GM21528 (cell line): ENCODE measurements at regions not wholly inside any gene's neighbourhood (a gene's known extent, or its start where the extent isn't known, plus 50 kb on each side); places are given as distances from the start of the nearest gene placed in this dataset.

Source experiments
- ATAC-seq: cut with Tn5 transposase; IDR thresholded peaks from one replicate; pipeline ENCODE4 v1.9.1; 2021; ENCODE audit warnings: mild to moderate bottlenecking, moderate library complexity; ENCODE audit not compliant: unreplicated experiment, low FRiP score

- ATAC-seq = no peak
Observed at GRCh38 chr6:40973304-40973703, 65.7 kb downstream of the UNC5CL start.

DNA sequence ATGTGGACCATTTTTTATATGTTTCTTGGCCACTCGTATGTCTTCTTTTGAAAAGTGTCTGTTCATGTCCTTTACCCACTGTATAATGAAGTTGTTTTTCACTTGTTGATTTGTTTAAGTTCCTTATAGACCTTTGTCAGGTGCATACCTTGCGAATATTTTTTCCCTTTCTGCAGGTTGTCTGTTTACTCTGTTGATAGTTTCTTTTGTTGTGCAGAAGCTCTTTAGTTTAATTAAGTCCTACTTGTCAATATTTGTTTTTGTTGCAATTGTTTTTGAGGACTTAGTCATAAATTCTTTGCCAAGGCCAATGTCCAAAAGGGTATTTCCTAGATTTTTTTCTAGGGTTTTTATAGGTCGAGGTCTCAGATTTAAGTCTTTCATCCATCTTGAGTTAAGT is 66.2 kb downstream of the UNC5CL start:
- ATAC-seq = no peak

GRCh38 chr6:40972190-40972589 is 66.8 kb downstream of the UNC5CL start:
- ATAC-seq = no peak

DNA sequence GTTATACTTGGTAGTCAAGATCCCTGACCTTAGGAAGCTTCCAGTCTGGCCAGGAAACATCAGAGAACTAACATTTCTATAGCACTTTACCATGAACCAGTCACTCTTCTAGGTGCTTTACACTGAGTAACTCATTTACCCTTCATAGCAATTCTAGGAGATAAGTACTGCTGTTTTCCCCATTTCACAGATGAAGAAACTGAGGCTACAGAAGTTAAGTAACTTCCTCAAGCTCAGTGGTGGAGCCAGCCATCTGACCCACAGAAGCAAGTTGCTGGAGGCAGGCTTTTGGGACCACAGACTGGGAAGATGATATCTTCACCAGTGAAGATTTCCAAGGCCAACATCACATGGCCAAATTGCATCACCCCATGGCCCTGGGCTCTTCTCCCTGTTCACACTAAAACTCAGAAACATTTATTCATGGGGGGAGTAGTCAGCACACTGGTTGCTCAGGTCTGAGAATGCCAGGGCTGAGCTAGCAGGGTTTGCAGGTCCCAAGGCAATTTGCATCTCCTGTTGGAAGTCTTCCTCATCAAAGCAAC is 70.3 kb downstream of the UNC5CL start:
- no peak for ATAC-seq

DNA sequence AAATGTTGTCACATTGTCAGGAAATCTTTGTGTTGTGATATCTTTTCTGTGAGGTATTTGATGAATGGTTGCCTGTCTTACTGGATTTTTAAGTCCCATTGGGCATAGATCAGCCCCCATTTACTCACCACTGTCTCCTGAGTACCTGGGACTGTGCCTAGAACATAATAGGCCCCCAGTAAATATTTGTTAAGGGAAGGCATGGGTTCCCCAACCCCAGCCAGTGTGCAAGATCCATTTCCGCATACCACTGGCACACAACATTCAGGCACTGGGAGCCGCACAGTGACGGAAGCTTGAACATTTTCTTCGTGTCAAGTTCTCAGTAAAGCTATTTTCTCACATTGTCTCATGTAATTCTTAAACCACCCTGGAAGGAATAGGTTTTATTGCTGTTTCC is 72.2 kb downstream of the UNC5CL start:
- no peak for ATAC-seq

DNA sequence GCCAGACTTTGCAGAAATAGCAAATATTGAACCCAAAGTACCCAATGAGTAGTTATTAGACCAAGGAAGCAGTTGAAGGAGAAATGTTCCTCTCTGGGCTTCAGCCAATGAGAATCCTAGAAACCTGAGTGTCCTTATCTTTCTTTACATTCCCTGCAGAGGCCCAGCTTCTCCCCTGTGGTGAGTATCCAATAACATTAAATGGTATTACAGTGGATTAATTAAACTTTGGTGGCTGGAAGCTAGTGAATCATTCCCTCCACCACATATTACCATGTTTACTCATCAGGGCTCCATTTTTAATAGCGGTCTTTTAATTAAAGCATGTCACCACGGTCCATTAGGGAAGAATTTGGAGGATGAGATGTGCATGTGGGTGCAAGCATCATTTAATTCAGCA is 74.0 kb downstream of the UNC5CL start:
- no peak for ATAC-seq

DNA sequence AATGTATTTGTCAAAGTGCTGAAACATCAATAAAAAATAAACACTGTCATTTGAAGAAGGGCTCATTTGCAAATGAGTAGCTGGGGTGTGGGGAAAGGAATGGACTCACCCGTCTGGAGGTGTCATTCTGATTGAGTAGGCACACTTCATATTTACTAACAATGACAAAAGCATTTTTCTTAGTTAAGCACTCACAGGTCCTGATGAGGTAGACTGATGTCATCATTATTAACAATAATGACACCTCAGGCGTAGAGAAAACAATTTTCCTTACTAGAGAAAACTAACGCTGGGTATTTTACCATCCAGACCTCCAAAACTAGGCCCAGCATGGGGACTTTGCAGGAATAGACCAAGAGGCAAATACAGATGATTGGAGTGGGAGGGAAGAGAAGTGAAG is 76.0 kb downstream of the UNC5CL start:
- no peak for ATAC-seq

DNA sequence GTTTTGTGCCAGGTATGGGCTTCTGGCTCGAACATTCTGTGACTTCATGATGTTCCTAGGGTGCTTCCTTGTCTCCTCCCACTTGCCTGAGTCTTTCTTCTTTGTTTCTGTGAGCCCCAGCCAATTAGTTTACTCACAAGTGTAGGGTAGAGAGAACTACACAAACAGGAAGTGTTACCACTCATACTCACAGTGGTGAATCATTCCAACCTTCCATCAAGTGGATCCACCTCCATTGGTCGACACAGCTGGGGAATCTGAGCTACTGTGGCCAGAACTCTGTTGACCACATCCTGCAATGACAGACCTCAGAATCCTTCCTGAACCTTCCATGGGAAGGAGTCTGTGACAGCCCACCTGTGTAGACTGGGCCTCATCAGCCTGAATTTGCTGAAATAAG is 76.8 kb downstream of the UNC5CL start:
- ATAC-seq = no peak

DNA sequence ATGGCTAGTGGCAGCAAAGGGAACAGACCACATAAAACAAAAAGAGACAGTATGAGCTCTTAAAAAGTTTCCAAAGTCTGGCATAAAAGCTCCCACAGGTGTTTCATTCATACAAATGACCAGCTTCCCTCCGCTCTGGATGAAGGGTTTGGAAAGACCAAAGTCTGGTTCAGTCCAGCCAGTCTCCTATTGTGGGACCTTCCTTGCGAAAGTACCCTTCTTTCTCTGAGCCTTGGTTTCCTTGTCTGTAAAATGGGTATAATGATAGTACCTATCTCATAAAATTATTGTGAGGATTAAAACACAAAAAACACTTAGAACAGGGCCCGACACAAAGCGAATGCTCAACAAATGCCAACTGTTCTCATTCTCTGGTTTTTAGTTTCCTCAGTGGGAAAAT is 77.2 kb downstream of the UNC5CL start:
- ATAC-seq = no peak

DNA sequence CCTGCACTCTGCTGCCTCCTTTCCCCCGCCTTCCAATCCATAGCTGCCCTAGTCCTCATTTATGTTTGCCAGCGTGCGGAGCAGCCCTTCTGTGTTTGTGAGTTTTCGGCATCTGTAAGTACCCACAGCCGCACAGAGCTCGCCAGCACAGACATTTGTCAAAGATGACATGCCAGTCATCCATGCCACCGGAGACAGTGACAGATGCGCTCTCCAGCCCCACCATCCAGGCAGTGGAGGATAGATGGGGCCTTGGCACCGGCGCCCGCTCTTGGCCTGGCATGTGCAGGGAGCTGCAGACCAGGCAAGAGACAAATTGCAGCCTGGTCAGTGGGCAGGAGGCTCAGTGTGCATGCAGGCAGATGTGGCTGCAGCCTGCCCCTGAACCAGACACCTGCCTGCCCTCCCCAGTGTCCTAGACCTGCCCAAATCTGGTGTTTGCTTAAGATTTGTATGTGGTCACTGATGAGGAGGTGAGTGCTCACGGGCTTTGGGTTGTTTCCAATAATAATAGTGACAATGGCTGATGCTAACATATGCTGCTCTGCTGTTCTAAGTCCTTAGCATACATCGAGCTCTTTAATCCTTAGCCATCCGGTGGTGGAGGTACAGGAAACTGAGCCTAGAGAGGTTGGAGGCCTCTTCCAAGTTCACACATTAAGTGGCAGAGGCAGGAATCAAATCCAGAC is 78.1 kb downstream of the UNC5CL start:
- ATAC-seq = no peak

- no peak for ATAC-seq
Observed at GRCh38 chr6:40959781-40960327, 79.2 kb downstream of the UNC5CL start.

DNA sequence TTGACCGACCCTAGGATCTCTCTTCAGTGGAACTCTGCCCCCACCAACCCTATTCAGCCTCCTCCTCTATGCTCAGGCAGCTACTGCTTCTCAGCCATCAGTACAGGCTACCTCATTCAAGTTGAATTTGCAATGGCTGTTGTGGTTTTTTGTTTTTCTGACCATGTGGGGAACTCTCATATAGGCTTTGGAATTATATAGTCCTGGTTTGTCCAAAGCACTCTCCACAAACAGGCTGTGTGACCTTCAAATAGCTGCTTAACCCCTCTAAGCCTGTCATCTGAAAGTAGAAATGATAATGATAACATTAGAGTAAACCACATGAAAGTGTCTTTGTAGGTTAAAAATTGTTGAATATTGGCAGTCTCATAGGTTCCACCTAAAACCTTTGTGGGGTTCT is 80.3 kb downstream of the UNC5CL start:
- ATAC-seq = no peak

DNA sequence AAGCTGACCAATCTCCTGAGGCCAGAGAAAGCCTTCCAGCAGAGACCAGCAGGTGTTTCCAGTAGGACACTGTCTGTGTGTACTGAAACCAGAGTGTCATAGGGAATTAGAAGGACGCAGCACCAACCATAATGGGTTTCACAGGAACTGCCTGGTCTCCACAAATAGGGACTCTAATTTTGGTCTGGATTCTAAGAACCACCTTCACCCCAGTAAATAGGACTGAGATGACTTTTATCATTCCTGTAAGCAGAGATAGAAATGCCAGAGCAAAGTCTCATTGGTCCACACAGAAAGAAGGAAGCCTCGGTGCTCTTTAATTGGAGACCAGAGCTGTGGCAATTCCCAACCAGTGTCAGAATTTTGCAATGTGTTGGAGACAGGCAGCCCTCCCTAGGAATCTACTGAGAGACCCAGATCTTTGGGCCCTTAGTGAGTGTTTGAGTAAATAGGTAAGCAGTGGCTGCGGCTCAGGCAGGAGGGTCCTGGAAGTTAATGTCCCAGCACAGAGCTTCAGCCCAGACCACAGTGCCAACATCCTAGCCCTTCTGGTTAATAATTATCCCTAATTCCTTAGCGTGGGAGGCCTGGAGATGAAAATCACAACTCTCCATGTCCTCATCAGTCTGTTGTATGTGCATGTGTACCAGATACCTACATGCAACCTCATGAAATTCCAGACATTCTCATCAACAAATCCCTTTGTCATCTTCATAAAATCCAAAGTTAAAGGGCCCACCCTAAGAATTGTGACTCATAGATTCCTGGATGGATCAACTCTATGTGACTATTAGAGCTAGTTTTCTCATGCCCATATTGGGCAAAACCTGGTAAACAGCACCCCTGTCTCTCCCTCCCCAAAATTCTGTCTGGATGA is 81.2 kb downstream of the UNC5CL start:
- ATAC-seq = no peak

DNA sequence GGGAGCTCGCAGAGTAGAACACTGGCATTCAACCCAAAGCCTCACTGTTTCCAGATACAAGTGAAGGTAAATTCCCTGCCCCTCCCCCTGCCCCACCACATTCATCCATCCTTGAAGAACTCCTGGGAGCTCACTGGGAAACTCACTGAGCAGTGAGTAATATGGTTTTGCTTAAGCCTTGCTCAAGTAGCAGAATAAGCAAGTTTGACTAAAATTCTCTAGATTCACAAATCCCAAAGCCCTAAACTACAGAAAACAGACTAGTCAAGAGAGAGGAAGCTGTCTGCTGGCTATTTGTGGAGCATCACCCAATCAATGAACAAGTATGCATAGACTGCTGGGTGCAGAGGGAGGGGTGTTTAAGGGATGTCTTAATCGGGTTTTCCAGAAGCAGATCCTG is 82.1 kb downstream of the UNC5CL start:
- ATAC-seq = no peak

- ATAC-seq = no peak
Observed at GRCh38 chr6:40955178-40955545, 83.9 kb downstream of the UNC5CL start.

- no peak for ATAC-seq
Observed at GRCh38 chr6:40954446-40955177, 84.4 kb downstream of the UNC5CL start.

DNA sequence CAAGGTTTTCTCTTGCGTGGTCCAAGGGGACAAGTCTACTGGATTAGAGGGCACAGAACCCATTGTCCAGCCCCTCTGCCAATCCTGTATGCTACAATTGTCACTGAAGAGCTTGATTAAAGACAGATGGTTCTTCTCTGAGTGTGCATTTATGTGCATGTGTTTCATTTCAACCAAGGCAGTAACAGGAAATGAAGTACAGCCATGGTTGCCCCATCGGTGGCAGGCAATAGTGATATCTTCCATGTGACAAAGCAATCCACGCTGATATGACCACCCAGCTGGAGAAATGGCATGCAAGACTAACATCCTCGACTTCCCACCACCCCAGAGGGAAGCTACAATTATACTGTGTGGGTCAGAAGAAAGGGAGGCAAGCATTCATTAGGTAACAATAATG is 85.5 kb downstream of the UNC5CL start:
- ATAC-seq = no peak

DNA sequence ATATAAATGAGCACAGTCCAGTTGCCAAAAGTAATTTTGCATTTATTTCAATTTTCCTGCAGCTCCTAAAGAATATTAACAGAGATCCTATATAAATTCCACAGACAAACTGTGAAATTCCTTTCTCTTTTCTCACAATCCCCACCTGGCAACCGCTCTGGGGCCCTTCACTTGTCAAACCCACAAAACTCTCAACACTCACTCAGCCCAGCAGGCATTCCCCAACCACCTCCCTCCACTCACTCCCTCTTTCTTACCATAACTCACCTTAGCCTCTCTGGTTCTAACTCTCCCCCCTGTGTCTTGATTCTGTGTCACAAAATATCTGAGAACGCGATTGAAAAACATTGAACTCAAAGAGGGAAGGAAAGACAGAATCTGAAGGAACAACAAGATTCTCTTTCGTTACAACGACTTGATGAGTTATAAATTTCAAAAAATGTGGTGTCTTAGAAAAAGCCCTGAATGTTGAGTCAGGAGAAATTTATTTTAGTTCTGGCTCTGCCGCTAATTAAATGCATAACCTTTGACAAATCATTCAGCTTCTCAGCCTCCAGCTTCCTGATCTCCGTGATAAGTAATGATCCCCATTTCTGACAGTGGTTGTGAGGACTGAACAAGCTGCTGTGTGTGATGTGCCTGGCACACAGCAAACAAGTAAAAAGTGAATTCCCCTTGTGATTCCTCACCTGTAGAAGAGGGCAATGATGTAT is 87.9 kb downstream of the UNC5CL start:
- no peak for ATAC-seq

GRCh38 chr6:40948570-40948969 is 90.5 kb downstream of the UNC5CL start:
- no peak for ATAC-seq

DNA sequence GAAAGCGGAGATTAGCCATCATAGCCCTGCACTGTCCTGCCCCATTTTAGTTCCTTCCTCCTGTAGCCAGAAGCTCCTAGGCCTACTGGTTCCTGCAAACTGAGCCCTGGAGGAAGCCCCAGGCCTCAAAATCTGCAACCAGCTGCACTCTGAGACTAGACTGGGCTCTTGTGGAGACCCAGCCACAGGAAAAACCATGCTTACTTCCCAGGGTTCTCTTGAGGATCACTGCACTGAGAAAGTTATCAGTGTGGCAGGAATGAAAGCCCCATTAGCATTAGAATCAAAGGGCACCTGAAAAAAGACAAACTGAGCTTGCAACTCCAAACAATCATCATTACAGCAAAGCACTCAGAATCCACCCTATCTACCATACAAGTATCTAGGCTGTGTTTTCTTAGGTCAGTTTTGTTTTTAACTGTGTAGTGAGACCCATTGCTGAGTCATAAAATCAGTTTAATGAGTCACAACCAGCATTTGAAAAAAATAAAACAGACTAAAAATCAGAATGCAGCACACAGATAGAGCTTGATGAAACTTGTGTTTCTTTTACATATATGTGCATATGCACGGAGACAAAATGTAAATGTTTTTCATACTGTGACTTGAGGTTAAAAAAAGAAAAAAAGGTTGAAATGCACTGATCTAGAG is 91.0 kb downstream of the UNC5CL start:
- ATAC-seq = no peak
